GM23338 (cell line): ENCODE measurements at regions not wholly inside any gene's neighbourhood (a gene's known extent, or its start where the extent isn't known, plus 50 kb on each side); places are given as distances from the start of the nearest gene placed in this dataset.

Source experiments
- ATAC-seq: fragments of 200-7000 bp; cut with Tn5 transposase; 3 replicates; pipeline ENCODE4 v1.9.1; 2020
- DNase-seq: peaks from one replicate; pipeline ENCODE4 v3.0.0-alpha.2; 2015; ENCODE audit warnings: low spot score
- H2AFZ ChIP-seq: fragments of 200-600 bp; sonication (generic); 2 replicates; pipeline ENCODE4 v1.8.0; 2016; ENCODE audit warnings: antibody characterized with exemption, mild to moderate bottlenecking, moderate library complexity
- H3F3A ChIP-seq: fragments of 200-600 bp; sonication (generic); replicated peaks from 2 replicates; pipeline ENCODE4 v1.8.0; 2017; ENCODE audit warnings: antibody characterized with exemption, mixed run types, low read depth
- H3K27ac ChIP-seq: fragments of 200-600 bp; sonication (generic); 2 replicates; pipeline ENCODE4 v1.6.1; 2016; ENCODE audit warnings: low read depth
- H3K27me3 ChIP-seq: fragments of 200-600 bp; sonication (generic); 2 replicates; pipeline ENCODE4 v1.8.0; 2016; ENCODE audit warnings: mild to moderate bottlenecking, mixed run types, moderate library complexity; ENCODE audit not compliant: insufficient read depth
- H3K36me3 ChIP-seq: fragments of 200-600 bp; sonication (generic); 2 replicates; pipeline ENCODE4 v1.8.0; 2016; ENCODE audit warnings: mild to moderate bottlenecking; ENCODE audit not compliant: insufficient read depth
- H3K4me1 ChIP-seq: fragments of 200-600 bp; sonication (generic); 2 replicates; pipeline ENCODE4 v1.8.0; 2016; ENCODE audit warnings: mild to moderate bottlenecking, moderate library complexity; ENCODE audit not compliant: insufficient read depth
- H3K4me2 ChIP-seq: fragments of 200-600 bp; sonication (generic); 2 replicates; pipeline ENCODE4 v1.7.1; 2017; ENCODE audit warnings: mixed run types
- H3K4me3 ChIP-seq: fragments of 200-600 bp; sonication (generic); 2 replicates; pipeline ENCODE4 v1.6.1; 2016; ENCODE audit warnings: mixed run types
- H3K79me2 ChIP-seq: fragments of 200-600 bp; sonication (generic); replicated peaks from 2 replicates; pipeline ENCODE4 v1.8.0; 2017; ENCODE audit warnings: mild to moderate bottlenecking; ENCODE audit not compliant: insufficient read depth
- H3K9me2 ChIP-seq: fragments of 200-600 bp; sonication (generic); 2 replicates; pipeline ENCODE4 v1.8.0; 2017; ENCODE audit not compliant: insufficient read depth
- H4K20me1 ChIP-seq: fragments of 200-600 bp; sonication (generic); replicated peaks from 2 replicates; pipeline ENCODE4 v1.8.0; 2017; ENCODE audit warnings: mild to moderate bottlenecking; ENCODE audit not compliant: insufficient read depth
- H3K27ac Mint-ChIP-seq: 2 replicates; pipeline ENCODE4 v1.8.0; 2020; ENCODE audit warnings: inconsistent platforms, mild to moderate bottlenecking, moderate library complexity, mixed read lengths
- H3K27me3 Mint-ChIP-seq: 3 replicates; pipeline ENCODE4 v1.8.0; 2022; ENCODE audit warnings: low read depth, mild to moderate bottlenecking, moderate library complexity, mixed read lengths, inconsistent platforms; ENCODE audit not compliant: insufficient read depth, poor library complexity
- H3K36me3 Mint-ChIP-seq: 3 replicates; pipeline ENCODE4 v1.8.0; 2021; ENCODE audit warnings: low read depth, mild to moderate bottlenecking, inconsistent platforms, moderate library complexity, mixed read lengths
- H3K4me1 Mint-ChIP-seq: 3 replicates; pipeline ENCODE4 v1.8.0; 2020; ENCODE audit warnings: mild to moderate bottlenecking, inconsistent platforms, mixed read lengths
- H3K4me3 Mint-ChIP-seq: 3 replicates; pipeline ENCODE4 v1.8.0; 2021; ENCODE audit warnings: moderate library complexity, mild to moderate bottlenecking, inconsistent platforms, mixed read lengths
- H3K9me3 Mint-ChIP-seq: 3 replicates; pipeline ENCODE4 v1.8.0; 2020; ENCODE audit warnings: moderate library complexity, mild to moderate bottlenecking, inconsistent platforms, mixed read lengths
- CREB1 ChIP-seq: fragments of 250-450 bp; sonication (Bioruptor Pico); IDR thresholded peaks from 2 replicates; pipeline ENCODE4 v1.5.0; 2020; ENCODE audit warnings: low read depth, mild to moderate bottlenecking, moderate library complexity
- CTCF ChIP-seq, 2 experiments: fragments of 200-600 bp in 1 of 2; sonication (generic) in 1 of 2; conservative IDR thresholded peaks; 2 replicates each; pipeline versions ENCODE4 v1.5.1 to v1.6.1; 2016 to 2017; ENCODE audit warnings: antibody characterized with exemption in 2 of 2, low read depth in 2 of 2, mild to moderate bottlenecking in 2 of 2, moderate library complexity in 1 of 2
- ETS1 ChIP-seq: IDR thresholded peaks from 2 replicates; pipeline ENCODE4 v1.6.1; 2016; ENCODE audit warnings: antibody characterized with exemption
- EZH2 ChIP-seq: fragments of 200-600 bp; sonication (generic); IDR thresholded peaks from one replicate; pipeline ENCODE4 v1.8.0; 2017; ENCODE audit warnings: antibody characterized with exemption, mild to moderate bottlenecking, low read depth; ENCODE audit not compliant: unreplicated experiment
- EZH2phosphoT487 ChIP-seq: fragments of 200-600 bp; sonication (generic); IDR thresholded peaks from one replicate; pipeline ENCODE4 v1.8.1; 2018; ENCODE audit warnings: antibody characterized with exemption; ENCODE audit not compliant: unreplicated experiment
- JUNB ChIP-seq: IDR thresholded peaks from one replicate; pipeline ENCODE4 v1.6.1; 2016; ENCODE audit warnings: antibody characterized with exemption; ENCODE audit not compliant: unreplicated experiment
- POLR2AphosphoS5 ChIP-seq: IDR thresholded peaks from 2 replicates; pipeline ENCODE4 v1.6.1; 2016; ENCODE audit warnings: antibody characterized with exemption, low read depth
- STAT1 ChIP-seq: IDR thresholded peaks from one replicate; pipeline ENCODE4 v1.6.1; 2016; ENCODE audit warnings: antibody characterized with exemption; ENCODE audit not compliant: unreplicated experiment
- ZNF114 ChIP-seq: fragments of 250-450 bp; sonication (Bioruptor Pico); IDR thresholded peaks from 2 replicates; pipeline ENCODE4 v1.5.0; 2020; ENCODE audit warnings: mild to moderate bottlenecking, moderate library complexity
- ZNF331 ChIP-seq: fragments of 250-450 bp; sonication (Bioruptor Pico); IDR thresholded peaks from 2 replicates; pipeline ENCODE4 v1.5.0; 2020; ENCODE audit warnings: low read depth, mild to moderate bottlenecking, moderate library complexity
- ZNF462 ChIP-seq: fragments of 250-450 bp; sonication (Bioruptor Pico); IDR thresholded peaks from 2 replicates; pipeline ENCODE4 v1.5.0; 2020; ENCODE audit warnings: mild to moderate bottlenecking, moderate library complexity

GRCh38 chr1:218209351-218209861, 75.7 kb upstream of the RRP15 start (continued):
- TF ChIP-seq CTCF (conservative IDR thresholded peaks at IDR 0.05; ENCODE audit: low read depth in 2 of 2), result no peak
- no peak for TF ChIP-seq ZNF331

GRCh38 chr1:218211241-218211640, 73.9 kb upstream of the RRP15 start:
- TF ChIP-seq ZNF114 (CRISPR knock-in tag) (no peak), ETS1 (no peak), EZH2phosphoT487 (no peak)
- Mint-ChIP-seq H3K27ac (no peak overlapping the region), H3K9me3 (no peaks in the 10 kb centered on the region), H3K36me3 (no peaks in the 10 kb centered on the region), H3K27me3 (no peaks in the 10 kb centered on the region), H3K4me1 (peaks cover 9% of the 10 kb centered on the region), H3K4me3 (no peak overlapping the region)
- H3K4me2 ChIP-seq, result no peak overlapping the region
- H3K4me1 ChIP-seq, result no peaks in the 10 kb centered on the region
- ATAC-seq (no peak), DNase-seq (no peak)
- H3K9me2 ChIP-seq, result 0 out of 2 replicates have a peak, but pooled peaks cover 2% of the 10 kb centered on the region
- H3K27me3 ChIP-seq, result no peaks in the 10 kb centered on the region
- H3K79me2 ChIP-seq, result no peaks in the 10 kb centered on the region
- no peak overlapping the region for H3K27ac ChIP-seq
- H4K20me1 ChIP-seq, result no peaks in the 10 kb centered on the region
- no peak overlapping the region for H3K4me3 ChIP-seq
- H3F3A ChIP-seq, result no peaks in the 10 kb centered on the region
- no peak overlapping the region for H2AFZ ChIP-seq
- no peaks in the 10 kb centered on the region for H3K36me3 ChIP-seq

- no peak overlapping the region for H3K4me3 Mint-ChIP-seq
- Histone ChIP-seq H3K4me2 (peak overlapping the region; percentile 30; the same call in 1 of the 2 replicates), H4K20me1 (no peaks in the 10 kb centered on the region), H2AFZ (peak overlapping the region; percentile 26; the same call in 1 of the 2 replicates), H3K4me3 (no peak overlapping the region), H3K27me3 (no peaks in the 10 kb centered on the region), H3F3A (no peaks in the 10 kb centered on the region), H3K9me2 (no peaks in the 10 kb centered on the region), H3K4me1 (no peaks in the 10 kb centered on the region; the same call in none of the 2 replicates), H3K36me3 (no peaks in the 10 kb centered on the region), H3K27ac (no peak overlapping the region), H3K79me2 (no peaks in the 10 kb centered on the region)
- peaks cover 27% of the 10 kb centered on the region for H3K4me1 Mint-ChIP-seq
- H3K27me3 Mint-ChIP-seq, result no peaks in the 10 kb centered on the region
- no peaks in the 10 kb centered on the region for H3K36me3 Mint-ChIP-seq
- ATAC-seq (peak; percentile 42; the same call in 2 of the 3 replicates), DNase-seq (peak; percentile 24)
- TF ChIP-seq EZH2 (no peak), CREB1 (CRISPR knock-in tag) (no peak), POLR2AphosphoS5 (no peak), STAT1 (no peak), EZH2phosphoT487 (no peak), ZNF462 (CRISPR knock-in tag) (no peak), JUNB (no peak)
- no peaks in the 10 kb centered on the region for H3K9me3 Mint-ChIP-seq
- H3K27ac Mint-ChIP-seq, result 0 out of 2 replicates have a peak overlapping the region, but pooled peaks have one; percentile 49
These were observed 68.1 kb upstream of the RRP15 start for GRCh38 chr1:218217040-218217439.
